ELR (cell line): ENCODE measurements at regions not wholly inside any gene's neighbourhood (a gene's known extent, or its start where the extent isn't known, plus 50 kb on each side); places are given as distances from the start of the nearest gene placed in this dataset.
A peak's percentile ranks its signal among the peaks of the same experiment; 100 is the strongest.
"Not testable (repeated sequence)": the region's sequence is repeated elsewhere in the genome, so short reads cannot be mapped to it uniquely, and the experiment has no call there.

ENCODE experiments used
- DNase-seq: peaks from one replicate; pipeline ENCODE4 v3.0.0-alpha.2; 2015; ENCODE audit warnings: low read depth

DNA sequence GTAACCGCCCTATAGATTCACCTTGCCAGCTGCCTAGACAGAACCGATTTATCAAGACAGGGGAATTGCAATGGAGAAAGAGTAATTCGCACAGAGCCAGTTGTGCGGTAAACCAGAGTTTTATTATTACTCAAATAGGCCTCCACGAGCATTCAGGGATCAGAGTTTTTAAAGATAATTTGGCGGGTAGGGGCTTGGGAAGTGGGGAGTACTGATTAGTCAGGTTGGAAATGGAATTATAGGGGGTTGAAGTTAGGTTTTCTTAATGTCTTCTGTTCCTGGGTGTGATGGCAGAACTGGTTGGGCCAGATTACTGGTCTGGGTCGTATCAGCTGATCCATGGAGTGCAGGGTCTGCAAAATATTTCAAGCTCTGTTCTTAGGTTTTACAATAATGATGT, 756.9 kb upstream of the ADGRB3 start:
- not testable (repeated sequence) for DNase-seq

DNA sequence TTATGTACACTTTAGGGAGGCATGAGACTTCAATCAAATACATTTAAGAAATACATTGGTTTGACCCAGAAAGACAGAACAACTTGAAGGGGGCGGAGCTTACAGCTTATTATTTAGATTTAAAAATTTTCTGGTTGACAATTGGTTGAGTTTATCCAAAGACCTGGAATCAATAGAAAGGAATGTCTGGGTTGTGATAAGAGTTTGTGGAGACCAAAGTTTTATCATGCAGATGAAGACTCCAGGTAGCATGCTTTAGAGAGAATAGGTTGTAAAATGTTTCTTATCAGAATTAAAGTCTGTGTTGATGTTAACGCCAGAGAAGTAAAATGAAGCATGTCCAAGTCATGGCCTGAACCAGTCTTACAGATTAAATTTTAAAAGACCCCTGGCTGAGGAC, 757.8 kb upstream of the ADGRB3 start:
- DNase-seq, result no peak

DNA sequence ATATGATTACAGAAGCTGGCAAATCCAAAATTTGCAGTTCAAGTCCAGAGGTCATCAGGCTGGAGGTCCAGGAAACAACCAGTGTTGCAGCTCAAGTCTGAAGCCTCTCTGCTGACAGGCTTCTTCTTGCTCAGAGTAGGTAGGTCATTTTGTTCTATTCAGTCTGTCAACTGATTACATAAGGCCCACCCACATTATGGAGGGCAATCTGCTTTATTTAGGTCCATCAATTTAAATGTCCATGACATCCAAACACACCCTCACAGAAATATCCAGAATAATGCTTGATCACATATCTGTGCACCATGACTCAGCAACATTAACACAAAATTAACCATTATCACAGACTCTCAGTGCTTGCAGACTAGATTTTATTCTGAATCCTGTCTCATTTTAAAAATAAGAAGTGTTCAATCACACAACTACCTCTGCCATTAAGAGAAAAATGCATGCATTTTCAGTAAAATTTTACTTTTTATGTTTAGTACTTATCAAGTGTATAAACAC, 759.2 kb upstream of the ADGRB3 start:
- DNase-seq, result no peak

DNA sequence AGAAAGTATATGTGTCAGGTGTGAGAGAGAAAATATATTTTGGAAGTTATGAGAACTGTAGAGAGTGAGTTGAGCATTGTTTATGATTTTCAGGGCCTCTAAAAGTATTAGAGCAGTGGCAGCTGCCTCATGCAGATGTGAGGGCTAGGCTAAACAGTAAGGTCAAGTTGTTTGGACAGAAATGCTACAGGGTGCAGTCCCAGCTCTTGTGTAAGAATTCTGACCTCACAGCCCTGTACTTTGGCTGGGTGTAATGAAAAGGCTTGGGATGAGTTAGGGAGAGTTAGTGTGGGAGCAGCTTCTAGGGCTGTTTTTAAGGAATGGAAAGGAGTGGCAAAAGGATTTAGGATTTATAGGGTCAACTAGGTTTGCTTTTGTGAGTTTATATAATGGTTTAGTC, 764.8 kb upstream of the ADGRB3 start:
- no peak for DNase-seq

DNA sequence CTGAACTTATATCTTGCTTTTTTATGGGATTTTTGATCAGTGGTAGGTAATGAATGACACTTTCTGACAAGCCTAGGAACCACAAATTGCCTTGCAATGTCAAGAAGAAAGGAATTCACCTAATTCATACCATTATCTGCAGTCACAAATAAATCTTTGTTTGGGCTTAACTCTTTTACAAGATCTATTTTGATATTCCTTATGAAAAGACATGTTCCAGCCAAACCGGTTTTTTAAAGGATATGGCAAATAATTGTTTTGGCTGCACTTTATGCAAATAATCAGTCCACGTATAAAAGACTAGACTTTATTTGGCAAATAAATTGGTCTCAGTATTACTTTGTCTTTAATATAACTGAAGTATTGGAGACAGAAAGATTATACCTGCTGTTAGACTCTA, 771.7 kb upstream of the ADGRB3 start:
- no peak for DNase-seq

DNA sequence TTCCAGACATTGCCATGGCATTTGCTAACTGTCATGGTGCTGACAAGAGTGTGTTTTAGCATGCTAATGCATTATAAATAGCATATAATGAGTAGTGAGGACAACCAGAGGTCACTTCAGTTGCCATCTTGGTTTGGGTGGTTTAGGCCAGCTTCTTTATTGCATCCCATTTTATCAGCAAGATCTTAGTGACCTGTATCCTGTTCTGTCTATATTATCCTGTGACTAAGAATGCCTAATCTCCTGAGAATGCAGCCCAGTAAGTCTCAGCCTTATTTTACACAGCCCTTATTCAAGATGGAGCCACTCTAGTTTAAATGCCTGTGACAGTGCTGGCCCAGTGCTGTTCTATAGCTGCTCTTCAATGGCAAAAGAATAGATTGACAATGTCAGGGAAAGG, 781.0 kb upstream of the ADGRB3 start:
- DNase-seq, result peak; percentile 36

DNA sequence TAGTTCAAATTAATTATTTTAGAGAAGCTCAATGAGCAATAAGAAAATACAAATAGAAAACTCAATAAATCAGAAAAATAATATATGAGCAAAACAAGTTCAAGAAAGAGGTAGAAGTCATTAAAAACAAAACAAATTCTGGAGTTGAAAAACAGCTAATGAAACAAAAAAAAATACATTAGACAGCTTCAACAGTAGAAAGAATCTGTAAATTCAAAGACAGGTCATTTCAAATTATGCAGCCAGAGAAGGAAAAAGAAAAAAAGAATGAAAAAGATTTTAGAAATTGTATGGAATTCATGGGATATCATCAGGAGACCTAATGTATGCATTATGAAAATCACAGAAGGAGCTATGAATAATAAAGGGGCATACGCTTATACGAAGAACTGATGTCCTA, 795.3 kb upstream of the ADGRB3 start:
- DNase-seq, result no peak

DNA sequence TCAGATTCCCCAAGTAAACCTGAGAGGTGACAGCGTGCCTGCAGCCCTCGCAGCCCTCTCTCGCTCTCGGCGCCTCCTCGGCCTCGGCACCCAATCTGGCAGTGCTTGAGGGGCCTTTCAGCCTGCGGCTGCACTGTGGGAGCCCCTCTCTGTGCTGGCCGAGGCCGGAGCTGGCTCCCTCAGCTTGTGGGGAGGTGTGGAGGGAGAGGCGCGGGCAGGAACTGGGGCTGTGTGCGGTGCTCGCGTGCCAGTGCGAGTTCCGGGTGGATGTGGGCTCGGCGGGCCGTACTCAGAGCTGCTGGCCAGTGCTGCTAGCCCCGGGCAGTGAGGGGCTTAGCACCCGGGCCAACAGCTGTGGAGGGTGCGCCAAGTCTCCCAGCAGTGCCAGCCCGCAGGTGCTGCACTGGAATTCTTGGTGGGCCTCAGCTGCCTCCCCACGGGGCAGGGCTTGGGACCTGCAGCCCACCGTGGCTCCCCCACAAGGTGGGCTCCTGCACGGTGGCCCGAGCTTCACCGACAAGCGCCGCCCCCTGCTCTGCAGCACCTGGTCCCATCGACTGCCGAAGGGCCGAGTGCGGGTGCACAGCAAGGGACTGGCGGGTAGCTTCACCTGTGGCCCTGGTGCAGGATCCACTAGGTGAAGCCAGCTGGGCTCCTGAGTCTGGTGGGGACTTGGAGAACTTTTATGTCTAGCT, 809.7 kb upstream of the ADGRB3 start:
- DNase-seq, result no peak

DNA sequence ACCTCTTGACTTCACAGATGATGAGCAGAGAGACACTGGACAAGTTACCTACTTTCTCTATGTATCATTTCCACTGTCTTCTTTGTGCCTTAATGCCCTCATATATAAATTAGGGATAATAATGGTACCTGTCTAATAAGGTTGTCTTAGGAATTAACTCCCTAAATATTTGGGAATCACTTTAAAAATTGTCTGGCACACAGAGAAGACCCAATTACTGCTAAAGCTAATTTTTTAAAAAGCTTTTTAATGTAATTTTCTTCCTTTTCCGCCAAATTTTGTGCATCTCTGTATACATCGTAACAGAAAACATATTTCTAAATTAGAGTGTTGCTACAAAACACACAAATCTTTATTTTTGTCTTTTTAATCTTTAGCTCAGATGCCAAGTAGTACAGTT, 816.8 kb upstream of the ADGRB3 start:
- DNase-seq, result no peak

DNA sequence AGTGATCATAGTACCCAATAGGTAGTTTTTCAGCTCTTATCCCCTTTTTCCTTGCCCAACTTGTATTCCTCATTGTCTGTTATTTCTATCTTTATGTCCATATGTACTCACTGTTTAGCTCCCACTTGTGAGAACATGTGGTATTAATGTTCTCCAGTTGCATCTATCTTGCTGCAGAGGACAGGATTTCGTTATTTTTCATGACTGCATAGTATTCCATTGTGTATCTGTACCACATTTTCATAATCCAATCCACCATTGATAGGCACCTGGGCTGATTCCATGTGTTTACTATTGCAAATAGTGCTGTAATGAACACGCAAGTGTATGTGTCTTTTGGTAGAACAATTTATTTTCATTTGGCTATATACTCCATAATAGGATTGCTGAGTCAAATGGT, 819.5 kb upstream of the ADGRB3 start:
- DNase-seq, result no peak

DNA sequence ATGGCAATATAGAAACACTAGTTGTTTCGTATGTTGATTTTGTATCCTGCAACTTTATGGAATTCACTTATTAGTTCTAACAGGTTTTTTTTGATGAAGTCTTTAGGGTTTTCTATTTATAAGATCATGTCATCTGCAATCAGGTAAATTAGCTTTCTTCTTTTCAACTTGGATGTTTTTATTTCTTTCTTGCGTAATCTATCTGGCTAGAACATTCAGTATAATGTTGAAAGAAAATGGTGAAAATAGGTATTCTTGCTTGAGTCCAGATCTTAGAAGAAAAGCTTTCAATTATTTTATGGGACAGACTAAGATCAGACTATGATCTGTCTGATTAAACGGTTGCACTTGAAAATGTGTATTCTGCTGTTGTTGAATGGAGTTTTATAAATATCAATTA, 820.8 kb upstream of the ADGRB3 start:
- no peak for DNase-seq

DNA sequence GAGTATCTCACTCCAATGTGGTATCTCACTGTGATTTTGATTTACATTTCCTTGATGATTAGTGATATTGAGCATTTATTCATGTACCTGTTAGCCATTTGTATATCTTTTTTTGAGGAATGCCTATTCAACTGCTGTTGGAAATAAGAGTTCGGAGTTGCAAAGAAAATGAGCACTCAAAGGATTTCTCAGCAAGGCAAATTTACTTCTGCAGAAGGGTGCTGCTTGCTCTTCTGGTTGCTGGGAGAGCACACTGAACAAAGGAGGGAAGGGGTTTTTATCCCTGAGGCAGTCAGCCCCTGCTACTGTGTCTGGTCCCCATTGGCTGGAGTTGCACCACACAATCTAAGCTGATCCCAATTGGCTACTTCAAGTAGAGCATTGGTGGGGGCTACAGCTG, 822.4 kb upstream of the ADGRB3 start:
- DNase-seq, result no peak

DNA sequence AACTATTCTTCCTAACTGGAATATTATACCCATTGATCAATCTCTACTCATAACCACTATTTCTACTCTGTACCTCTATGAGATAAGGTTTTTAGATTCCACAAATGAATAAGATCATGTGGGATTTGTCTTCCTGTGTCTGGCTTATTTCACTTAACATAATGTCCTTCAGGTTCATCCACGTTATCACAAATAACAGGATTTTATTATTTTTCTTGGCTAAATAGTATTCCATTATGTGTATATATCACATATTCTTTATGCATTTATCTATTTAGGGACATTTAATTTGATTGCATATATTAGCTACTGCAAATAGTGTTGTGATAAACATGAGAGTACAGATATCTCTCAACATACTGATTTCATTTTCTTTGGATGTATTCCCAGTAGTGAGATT, 823.0 kb upstream of the ADGRB3 start:
- DNase-seq, result no peak

DNA sequence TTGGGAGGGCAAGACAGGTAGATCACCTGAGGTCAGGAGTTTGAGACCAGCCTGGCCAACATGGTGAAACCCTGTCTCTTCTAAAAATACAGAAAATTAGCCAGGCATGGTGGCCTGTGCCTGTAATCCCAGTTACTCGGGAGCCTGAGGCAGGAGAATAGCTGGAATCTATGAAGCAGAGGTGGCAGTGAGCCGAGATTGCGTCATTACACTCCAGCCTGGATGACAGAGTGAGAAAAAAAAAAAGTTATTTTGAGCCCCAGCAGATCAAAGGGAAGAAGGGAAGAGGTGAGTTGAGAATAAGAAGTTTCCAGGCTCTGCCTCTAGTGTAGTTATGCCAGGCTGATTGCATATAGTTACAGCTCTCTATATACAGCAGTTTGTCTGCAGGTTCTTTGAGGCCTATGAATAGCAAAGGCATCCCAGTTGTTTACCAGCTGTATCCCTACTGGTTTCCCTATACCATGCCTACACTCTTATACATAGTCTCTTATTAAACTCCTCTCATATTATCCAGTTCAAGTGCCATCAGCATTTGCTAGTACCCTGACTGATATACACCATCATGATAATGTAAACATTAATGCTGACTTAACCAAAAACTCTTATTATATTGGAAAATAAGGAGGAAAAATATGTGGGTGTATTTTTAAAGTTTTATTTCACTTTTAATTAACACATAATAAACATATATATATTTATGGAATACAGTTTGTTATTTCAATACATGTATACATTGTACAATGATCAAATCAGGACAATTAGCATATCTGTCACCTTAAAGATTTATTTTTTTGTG, 823.6 kb upstream of the ADGRB3 start:
- DNase-seq, result no peak

DNA sequence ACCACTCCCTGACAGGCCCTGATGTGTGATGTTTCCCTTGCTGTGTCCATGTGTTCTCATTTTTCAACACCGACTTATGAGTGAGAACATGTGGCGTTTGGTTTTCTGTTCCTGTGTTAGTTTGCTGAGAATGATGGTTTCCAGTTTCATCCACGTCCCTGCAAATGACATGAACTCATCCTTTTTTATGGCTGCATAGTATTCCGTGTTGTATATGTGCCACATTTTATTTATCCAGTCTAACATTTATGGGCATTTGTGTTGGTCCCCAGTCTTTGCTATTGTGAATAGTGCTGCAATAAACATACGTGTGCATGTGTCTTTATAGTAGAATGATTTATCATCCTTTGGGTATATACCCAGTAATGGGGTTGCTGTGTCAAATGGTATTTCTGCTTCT, 830.3 kb upstream of the ADGRB3 start:
- not testable (repeated sequence) for DNase-seq

DNA sequence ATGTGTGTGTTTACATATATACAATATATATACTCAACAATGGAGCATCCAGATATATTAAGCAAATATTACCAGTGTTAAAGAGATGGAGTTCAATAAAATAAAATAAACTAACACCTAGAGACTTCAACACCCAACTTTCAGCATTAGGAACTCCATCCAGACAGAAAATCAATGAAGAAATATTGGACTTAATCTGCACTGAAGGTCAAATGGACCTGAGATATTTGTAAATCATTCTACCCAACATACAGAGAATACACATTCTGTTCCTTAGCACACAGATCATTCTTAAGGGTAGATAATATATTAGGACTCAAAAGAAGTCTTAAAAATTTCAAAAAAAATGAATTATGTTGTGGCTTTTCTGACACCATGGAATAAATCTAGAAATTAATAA, 832.3 kb upstream of the ADGRB3 start:
- no peak for DNase-seq

DNA sequence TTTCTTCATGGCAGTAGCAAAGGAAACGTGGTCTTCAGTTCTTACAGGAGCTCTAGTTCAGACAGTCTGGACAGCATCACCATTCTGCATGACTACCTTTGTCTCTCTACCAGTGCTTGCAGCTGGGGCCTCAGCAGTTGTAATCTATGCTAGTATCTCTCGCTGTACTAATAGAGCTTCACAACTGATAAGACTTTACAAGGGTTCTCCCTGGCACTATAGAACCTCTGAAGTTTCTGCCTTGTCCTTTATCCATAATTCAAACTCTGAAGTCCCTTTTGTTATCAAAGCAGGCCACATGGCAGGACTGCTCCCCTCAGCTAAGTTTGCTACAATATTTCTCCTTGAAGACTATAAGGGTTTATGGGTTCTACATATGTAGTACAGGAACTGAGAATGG, 842.1 kb upstream of the ADGRB3 start:
- no peak for DNase-seq

DNA sequence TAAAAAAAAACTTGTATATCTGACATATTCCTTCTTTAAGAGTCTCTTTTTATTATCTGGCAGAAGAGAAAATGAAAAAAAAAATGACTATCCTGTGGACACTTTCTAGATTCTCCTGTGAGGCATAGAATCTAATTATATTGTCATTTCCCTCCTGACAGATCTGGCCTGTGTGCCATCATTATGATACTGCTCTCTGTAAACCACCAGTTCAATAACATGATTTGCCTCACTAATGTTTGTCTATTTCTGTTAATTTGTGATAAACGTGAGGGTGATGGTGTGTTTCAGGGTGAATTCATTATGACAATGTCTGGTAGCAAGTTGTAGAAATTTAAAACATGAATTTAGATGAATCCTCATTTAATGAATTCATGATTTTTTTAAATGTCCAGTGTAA, 844.5 kb upstream of the ADGRB3 start:
- no peak for DNase-seq

DNA sequence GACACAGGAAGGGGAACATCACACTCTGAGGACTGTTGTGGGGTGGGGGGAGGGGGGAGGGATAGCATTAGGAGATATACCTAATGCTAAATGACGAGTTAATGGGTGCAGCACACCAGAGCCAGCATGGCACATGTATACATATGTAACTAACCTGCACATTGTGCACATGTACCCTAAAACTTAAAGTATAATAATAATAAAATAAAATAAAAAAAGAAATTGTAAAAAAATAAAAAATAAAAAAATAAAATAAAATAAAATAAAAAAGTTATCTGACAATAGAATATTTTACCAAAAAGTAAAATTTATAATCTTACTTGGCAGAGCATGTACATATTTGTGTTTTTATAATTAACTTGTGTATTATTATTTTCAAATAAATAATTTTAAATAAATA, 848.0 kb upstream of the ADGRB3 start:
- not testable (repeated sequence) for DNase-seq

DNA sequence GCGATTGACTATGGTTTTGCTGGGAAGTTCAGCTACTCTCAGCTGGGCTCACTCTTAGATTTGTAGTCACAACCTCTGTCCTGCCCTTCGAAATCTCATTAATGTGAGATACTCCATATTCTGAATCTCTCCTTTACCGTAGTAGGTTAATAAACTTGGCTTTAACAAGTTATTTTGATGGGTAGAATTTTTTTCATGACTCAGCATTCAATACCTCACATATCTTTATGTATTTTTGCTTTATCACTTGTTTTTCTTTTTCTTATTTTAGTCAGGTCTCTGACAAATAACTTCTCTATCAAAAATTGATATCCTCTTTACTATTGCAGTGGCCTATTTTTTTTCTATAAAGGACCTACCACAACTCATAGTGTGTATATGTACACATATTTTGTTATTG, 855.2 kb upstream of the ADGRB3 start:
- DNase-seq, result no peak

DNA sequence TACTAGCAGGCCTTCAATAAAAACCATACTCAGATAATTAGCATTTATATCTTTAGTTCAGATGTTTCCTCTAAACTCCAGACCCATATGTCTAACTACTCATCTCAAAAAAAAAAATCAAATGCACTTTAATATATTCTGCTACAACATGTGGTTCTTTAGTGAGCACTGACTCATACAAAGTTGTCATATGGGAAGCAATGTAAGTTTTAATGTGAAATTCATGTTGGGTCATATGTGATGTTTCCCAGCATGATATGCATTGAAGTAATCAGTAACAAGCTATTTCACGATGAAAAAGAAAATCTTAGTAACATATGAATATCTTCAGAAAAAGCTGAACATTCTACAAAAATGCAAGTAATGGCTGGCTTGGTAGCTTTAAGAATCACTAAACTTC, 859.7 kb upstream of the ADGRB3 start:
- no peak for DNase-seq

DNA sequence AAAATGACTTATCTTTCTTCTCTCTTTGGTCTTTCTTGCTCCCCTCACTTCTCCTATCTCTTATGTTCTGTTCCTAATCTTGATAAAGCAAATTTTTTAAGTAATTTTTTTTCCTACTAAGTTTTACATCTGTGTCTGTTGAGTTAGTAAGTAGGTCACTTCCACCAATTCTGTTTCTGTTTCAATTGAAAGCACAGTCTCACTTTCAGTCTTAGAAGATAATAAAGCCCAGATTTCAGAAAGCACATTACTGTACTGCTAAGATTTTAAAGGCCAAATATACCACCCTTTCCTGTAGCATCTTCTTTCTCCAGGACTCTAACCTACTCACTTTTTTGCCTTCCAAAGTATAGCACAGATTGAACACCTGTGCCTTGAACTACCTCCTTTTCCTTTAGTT, 866.1 kb upstream of the ADGRB3 start:
- DNase-seq, result no peak

DNA sequence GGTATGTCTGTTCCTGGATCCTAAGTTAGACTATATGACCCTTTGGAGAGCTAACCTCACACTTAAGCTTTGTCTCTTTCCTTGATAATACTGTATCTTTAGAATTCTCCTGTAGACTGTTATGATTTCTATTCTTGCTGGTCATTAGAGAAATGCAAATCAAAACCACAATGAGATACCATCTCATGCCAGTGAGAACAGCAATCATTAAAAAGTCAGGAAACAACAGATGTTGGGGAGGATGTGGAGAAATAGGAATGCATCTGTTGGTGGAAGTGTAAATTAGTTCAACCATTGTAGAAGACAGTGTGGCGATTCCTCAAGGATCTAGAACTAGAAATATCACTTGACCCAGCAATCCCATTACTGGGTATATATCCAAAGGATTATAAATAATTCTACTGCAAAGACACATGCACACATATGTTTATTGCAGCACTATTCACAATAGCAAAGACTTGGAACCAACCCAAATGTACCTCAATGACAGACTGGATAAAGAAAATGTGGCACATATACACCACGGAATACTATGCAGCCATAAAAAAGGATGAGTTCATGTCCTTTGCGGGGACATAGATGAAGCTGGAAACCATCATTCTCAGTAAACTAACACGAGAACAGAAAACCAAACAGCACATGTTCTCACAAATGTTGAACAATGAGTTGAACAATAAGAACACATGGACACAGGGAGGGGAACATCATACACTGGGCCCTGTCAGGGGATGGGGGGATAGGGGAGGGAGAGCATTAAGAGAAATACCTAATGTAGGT, 867.8 kb upstream of the ADGRB3 start:
- DNase-seq, result not testable (repeated sequence)
